HG03469 (cell line): ENCODE measurements at regions not wholly inside any gene's neighbourhood (a gene's known extent, or its start where the extent isn't known, plus 50 kb on each side); places are given as distances from the start of the nearest gene placed in this dataset.

Experiments used
- ATAC-seq: cut with Tn5 transposase; IDR thresholded peaks from one replicate; pipeline ENCODE4 v1.9.1; 2021; ENCODE audit warnings: mild to moderate bottlenecking, moderate library complexity, moderate number of reproducible peaks; ENCODE audit not compliant: unreplicated experiment

- ATAC-seq = no peak
Observed at GRCh38 chr18:73923866-73924265, 223.8 kb downstream of the FBXO15 start.

- ATAC-seq = no peak
Observed at GRCh38 chr18:73920033-73920432, 227.6 kb downstream of the FBXO15 start.

GRCh38 chr18:73918816-73919215, 228.8 kb downstream of the FBXO15 start:
- no peak for ATAC-seq

GRCh38 chr18:73917046-73917445, 230.6 kb downstream of the FBXO15 start:
- ATAC-seq = no peak

GRCh38 chr18:73913505-73913904, 234.1 kb downstream of the FBXO15 start:
- ATAC-seq = no peak

GRCh38 chr18:73908323-73908722, 239.3 kb downstream of the FBXO15 start:
- ATAC-seq = no peak

GRCh38 chr18:73901566-73901965, 246.1 kb downstream of the FBXO15 start:
- ATAC-seq = no peak

- no peak for ATAC-seq
Observed at GRCh38 chr18:73901151-73901550, 246.5 kb downstream of the FBXO15 start.

GRCh38 chr18:73900106-73900835, 247.4 kb downstream of the FBXO15 start:
- no peak for ATAC-seq

- no peak for ATAC-seq
Observed at GRCh38 chr18:73897517-73897916, 250.1 kb downstream of the FBXO15 start.

GRCh38 chr18:73896685-73897084, 250.9 kb downstream of the FBXO15 start:
- peak; percentile 70 for ATAC-seq

- no peak for ATAC-seq
Observed at GRCh38 chr18:73895701-73896100, 251.9 kb downstream of the FBXO15 start.

- no peak for ATAC-seq
Observed at GRCh38 chr18:73893880-73894279, 253.8 kb downstream of the FBXO15 start.

- ATAC-seq = no peak
Observed at GRCh38 chr18:73891572-73892421, 255.8 kb downstream of the FBXO15 start.

GRCh38 chr18:73888565-73888964, 259.1 kb downstream of the FBXO15 start:
- ATAC-seq = no peak

- ATAC-seq = no peak
Observed at GRCh38 chr18:73887801-73888200, 259.8 kb downstream of the FBXO15 start.

- ATAC-seq = no peak
Observed at GRCh38 chr18:73884868-73885267, 262.8 kb downstream of the FBXO15 start.

- ATAC-seq = no peak
Observed at GRCh38 chr18:73881396-73881917, 266.2 kb downstream of the FBXO15 start.

GRCh38 chr18:73880387-73880786, 267.2 kb downstream of the FBXO15 start:
- ATAC-seq = no peak

GRCh38 chr18:73879766-73880165, 267.9 kb downstream of the FBXO15 start:
- ATAC-seq = no peak

- ATAC-seq = no peak
Observed at GRCh38 chr18:73879328-73879727, 268.3 kb downstream of the FBXO15 start.

GRCh38 chr18:73869182-73869581, 278.5 kb downstream of the FBXO15 start:
- ATAC-seq = no peak
